Brain microvascular endothelial cell (primary cell): ENCODE measurements at regions not wholly inside any gene's neighbourhood (a gene's known extent, or its start where the extent isn't known, plus 50 kb on each side); places are given as distances from the start of the nearest gene placed in this dataset.

Experiments used
- DNase-seq: peaks from one replicate; pipeline ENCODE4 v3.0.0-alpha.2; 2020
- H3K27ac ChIP-seq: fragments of 250-450 bp; sonication (Bioruptor Pico); 2 replicates; pipeline ENCODE4 v1.5.1; 2020; ENCODE audit warnings: mild to moderate bottlenecking, moderate library complexity
- H3K27me3 ChIP-seq: fragments of 250-450 bp; sonication (Bioruptor Pico); replicated peaks from 2 replicates; pipeline ENCODE4 v1.5.1; 2020; ENCODE audit warnings: mild to moderate bottlenecking
- H3K36me3 ChIP-seq: fragments of 250-450 bp; sonication (Bioruptor Pico); replicated peaks from 2 replicates; pipeline ENCODE4 v1.5.1; 2020; ENCODE audit warnings: mild to moderate bottlenecking
- H3K4me3 ChIP-seq: 2 replicates; pipeline ENCODE4 v1.5.1; 2011; ENCODE audit warnings: low read depth, mild to moderate bottlenecking, control low read depth, low read length, moderate library complexity
- in situ Hi-C: cut with HindIII; loops from 2 replicates; pipeline ENCODE4 v1.10.0; 2017; ENCODE audit warnings: low sequenced_read_pairs, low pct_ligation_motif_present
- TF ChIP-seq, protein P1 (sequence below): IDR thresholded peaks from 2 replicates; pipeline ENCODE4 v1.5.1; 2011; ENCODE audit warnings: low read depth, mild to moderate bottlenecking, moderate library complexity, low read length, control low read depth, inconsistent platforms; ENCODE audit errors: missing control alignments

DNA sequence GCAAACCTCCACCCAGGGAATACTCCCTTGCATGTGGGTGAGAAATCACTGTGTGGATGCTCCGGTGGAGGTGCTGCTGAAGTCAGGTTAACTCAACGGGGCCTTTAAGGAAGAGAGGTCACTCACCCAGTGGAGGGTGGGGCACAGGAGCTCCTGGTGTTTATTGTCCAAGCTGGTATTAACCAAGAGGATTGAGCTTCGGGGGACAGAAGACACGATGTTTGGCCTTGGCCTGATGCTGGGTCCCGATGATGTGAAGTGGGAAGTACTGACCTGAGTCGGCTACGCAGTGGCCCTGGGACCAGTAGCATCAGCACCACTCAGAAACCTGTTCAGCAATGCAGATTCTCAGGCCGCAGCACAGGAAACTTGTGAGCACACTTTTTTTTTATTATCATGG is 85.7 kb upstream of the WASF3 start:
- Histone ChIP-seq H3K4me3 (no peak overlapping the region), H3K27me3 (no peaks in the 10 kb centered on the region), H3K27ac (no peak overlapping the region), H3K36me3 (no peaks in the 10 kb centered on the region)
- TF ChIP-seq, protein P1, sequence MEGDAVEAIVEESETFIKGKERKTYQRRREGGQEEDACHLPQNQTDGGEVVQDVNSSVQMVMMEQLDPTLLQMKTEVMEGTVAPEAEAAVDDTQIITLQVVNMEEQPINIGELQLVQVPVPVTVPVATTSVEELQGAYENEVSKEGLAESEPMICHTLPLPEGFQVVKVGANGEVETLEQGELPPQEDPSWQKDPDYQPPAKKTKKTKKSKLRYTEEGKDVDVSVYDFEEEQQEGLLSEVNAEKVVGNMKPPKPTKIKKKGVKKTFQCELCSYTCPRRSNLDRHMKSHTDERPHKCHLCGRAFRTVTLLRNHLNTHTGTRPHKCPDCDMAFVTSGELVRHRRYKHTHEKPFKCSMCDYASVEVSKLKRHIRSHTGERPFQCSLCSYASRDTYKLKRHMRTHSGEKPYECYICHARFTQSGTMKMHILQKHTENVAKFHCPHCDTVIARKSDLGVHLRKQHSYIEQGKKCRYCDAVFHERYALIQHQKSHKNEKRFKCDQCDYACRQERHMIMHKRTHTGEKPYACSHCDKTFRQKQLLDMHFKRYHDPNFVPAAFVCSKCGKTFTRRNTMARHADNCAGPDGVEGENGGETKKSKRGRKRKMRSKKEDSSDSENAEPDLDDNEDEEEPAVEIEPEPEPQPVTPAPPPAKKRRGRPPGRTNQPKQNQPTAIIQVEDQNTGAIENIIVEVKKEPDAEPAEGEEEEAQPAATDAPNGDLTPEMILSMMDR, result no peak
- in situ Hi-C loops, result no loop called here
- no peak for DNase-seq

DNA sequence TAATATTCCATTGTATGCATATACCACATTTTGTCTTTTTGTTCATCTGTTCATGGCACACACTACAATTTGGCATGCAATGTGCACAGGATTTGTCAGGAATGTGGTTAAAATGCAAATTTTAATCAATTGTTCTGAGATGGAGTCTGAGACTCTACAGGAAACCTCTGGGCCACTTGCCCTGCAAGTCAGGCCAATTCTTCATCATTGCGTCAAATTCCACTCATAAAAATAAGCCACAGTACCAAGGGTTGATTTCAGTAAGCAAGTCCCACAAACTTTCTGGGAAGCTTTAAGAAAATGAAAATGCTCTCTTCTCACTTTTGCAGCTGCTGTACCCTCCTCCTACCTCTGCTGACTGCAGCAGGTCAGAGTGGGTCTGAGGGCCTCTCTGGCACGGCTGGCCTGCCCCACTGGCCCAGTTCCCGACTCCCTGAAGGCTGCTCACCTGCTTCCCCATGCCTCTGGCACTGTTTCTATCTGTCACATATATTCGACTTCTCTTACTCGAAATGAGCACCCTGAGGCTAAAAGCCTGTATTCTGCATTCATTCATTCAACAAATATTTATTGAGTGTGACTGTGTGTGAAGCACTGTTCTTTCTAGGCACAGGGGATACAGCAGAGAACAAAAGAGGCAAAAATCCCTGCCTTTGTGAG is 83.8 kb upstream of the WASF3 start:
- Histone ChIP-seq H3K4me3 (no peak overlapping the region), H3K27me3 (no peaks in the 10 kb centered on the region), H3K27ac (no peak overlapping the region), H3K36me3 (no peaks in the 10 kb centered on the region)
- no peak for DNase-seq
- TF ChIP-seq, protein P1, result no peak
- in situ Hi-C loops, result no loop called here

DNA sequence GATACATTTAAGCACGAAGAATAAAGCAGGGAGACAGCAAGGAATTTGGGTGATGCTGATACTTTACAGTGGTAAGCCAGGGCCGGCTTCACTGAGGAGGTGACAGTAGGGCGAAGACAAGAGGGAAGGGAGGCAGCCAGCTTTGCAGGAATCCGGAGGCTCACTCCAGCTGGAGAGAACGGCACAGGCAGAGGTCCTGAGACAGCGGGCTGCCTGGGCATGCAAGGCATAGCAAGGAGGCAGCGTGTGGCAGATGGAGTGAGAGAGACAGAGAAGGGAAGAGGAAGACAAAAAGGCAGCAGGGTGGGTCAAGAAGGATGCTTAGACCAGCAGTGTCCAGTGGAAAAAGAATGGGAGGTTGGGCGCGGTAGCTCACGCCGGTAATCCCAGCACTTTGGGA is 83.2 kb upstream of the WASF3 start:
- in situ Hi-C loops, result no loop called here
- no peak for DNase-seq
- no peaks in the 10 kb centered on the region for H3K36me3 ChIP-seq

DNA sequence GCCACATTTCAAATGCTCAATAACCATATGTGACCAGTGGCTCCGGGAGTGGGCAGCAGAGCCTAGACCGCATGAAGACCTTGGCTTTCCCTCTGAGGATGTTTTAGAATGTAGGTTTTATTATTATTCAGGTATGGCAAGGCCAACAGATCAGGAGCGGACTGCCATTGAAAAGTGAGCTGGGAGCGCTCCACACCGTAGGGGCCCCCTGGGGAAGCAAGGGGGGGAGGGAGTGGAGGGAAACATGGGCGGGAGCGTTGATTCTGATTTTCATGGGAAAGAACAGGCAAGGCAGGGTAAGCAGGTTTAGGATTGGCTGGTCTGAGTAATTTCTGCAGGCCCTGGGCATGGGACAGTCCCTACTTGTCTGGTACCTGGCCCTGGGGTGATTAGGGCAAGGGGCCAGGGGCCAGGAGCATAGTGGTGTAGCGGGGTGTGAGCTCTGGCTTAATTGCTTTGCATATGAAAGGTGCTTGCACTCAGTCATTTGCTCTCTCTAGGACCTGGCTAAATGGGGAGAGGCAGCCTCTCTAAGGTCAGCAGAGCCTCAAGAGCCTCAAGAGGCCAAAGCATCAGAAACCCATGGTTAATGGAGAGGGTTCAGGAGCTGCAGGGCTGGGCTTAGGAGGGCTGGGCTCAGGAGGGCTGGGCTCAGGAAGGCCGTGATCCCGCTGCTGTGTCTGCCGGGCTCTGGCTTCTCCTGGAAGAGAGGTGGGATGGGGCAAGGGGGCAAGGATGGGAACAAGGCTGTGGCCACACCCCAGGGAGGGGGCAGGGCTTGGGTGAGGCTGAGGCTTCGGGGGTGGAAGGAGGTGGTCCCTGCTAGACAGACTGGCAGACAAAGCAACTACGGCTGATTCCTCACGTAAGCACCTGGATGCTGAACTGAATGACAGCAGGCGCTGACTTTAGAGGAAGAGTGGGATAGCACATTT is 82.0 kb upstream of the WASF3 start:
- DNase-seq, result no peak
- H3K4me3 ChIP-seq, result no peak overlapping the region
- in situ Hi-C loops, result loop anchor here (25.0 kb wide), 1 partner anchor 288 kb away; no protein-coding TSS in a partner anchor
- H3K27ac ChIP-seq, result no peak overlapping the region
- H3K36me3 ChIP-seq, result no peaks in the 10 kb centered on the region
- TF ChIP-seq, protein P1, result no peak
- H3K27me3 ChIP-seq, result no peaks in the 10 kb centered on the region

More for the DNA sequence above, 83.2 kb upstream of the WASF3 start:
- no peaks in the 10 kb centered on the region for H3K27me3 ChIP-seq
- H3K27ac ChIP-seq, result no peak overlapping the region
- TF ChIP-seq, protein P1, result no peak
- no peak overlapping the region for H3K4me3 ChIP-seq

DNA sequence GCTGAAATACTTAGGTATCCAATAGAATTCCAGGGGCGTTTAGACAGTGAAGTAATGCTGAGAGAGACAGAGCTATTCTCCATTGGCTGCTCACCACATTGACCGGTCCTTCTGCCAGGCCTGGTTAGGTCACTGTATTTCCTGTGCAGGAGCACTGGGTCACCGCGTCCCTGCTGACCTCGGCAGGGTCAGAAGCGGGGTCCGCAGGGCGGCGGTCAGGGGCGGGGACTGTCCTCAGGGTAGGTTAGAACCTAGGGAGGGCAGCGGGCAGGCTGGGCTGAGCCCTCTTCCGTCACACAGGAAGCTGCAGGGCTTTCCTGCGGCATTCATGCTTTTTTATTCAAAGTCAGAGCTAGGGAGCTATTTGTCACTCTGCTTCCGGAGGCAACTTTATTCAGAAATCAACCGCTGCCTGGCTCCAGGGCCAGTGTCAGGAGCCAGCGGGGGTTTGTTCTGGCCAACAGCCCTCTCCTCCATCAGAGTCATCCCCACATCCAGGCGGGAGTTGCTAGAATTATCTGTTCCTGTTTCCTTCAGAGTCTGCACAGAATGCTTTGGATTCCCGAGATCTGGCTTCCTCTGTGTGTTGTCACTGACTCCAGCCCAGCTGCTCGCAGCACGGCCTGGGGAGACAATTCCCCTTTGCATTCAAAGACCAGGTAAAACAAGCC is 81.2 kb upstream of the WASF3 start:
- peak; percentile 38 for DNase-seq
- in situ Hi-C loops, result loop anchor here (25.0 kb wide), 1 partner anchor 289 kb away; no protein-coding TSS in a partner anchor
- peak overlapping the region; percentile 22 for H3K4me3 ChIP-seq

More for the DNA sequence above, 81.2 kb upstream of the WASF3 start:
- H3K36me3 ChIP-seq, result no peaks in the 10 kb centered on the region
- H3K27me3 ChIP-seq, result no peaks in the 10 kb centered on the region
- TF ChIP-seq, protein P1, result no peak
- no peak overlapping the region for H3K27ac ChIP-seq
